Body of pancreas (tissue), 4 donors: ENCODE measurements at regions not wholly inside any gene's neighbourhood (a gene's known extent, or its start where the extent isn't known, plus 50 kb on each side); places are given as distances from the start of the nearest gene placed in this dataset.

Source experiments
- CTCF ChIP-seq, 7 experiments: fragments of 450-650 bp in 4 of 7; fragments of 200-600 bp in 3 of 7; sonication (generic) in 3 of 7; IDR thresholded peaks; one replicate each; pipeline ENCODE4 v1.5.1; 2016 to 2019; ENCODE audit warnings: antibody characterized with exemption in 7 of 7
- POLR2A ChIP-seq, 3 donors: fragments of 450-650 bp; IDR thresholded peaks; one replicate each; pipeline ENCODE4 v1.6.1; 2016; ENCODE audit warnings: antibody characterized with exemption in 3 of 3, mild to moderate bottlenecking in 2 of 3

DNA sequence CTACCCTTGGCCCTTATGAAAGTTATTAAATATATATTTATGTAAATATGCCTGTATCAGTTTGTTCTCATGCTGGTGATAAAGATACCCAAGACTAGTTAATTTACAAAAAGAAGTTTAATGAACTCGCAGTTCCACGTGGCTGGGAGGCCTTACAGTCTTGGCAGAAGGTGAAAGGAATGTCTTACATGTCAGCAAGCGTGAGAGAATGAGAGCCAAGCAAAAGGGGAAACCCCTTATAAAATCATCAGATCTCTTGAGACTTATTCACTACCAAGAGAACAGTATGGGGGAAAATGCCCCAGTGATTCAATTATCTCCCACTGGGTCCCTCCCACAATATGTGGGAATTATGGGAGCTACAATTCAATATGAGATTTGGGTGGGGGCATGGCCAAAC, 506.0 kb upstream of the ATXN8OS start:
- no peak for TF ChIP-seq CTCF (IDR thresholded peaks at IDR 0.05)
- TF ChIP-seq POLR2A (IDR thresholded peaks at IDR 0.05) = no peak
